ENCODE measurements at regions not wholly inside any gene's neighbourhood (a gene's known extent, or its start where the extent isn't known, plus 50 kb on each side); places are given as distances from the start of the nearest gene placed in this dataset.

- ChIA-PET POLR2A (no interaction called here), CTCF (no interaction called here)
- Mint-ChIP-seq H3K36me3 (no peaks in the 10 kb centered on the region), H3K27me3 (ENCODE audit: low read depth) (no peaks in the 10 kb centered on the region; the same call in 1 of the 2 replicates), H3K4me1 (peaks cover 10% of the 10 kb centered on the region), H3K9me3 (no peaks in the 10 kb centered on the region), H3K27ac (no peak overlapping the region), H3K4me3 (no peak overlapping the region)
- no peak for TF ChIP-seq ZSCAN18 (CRISPR knock-in tag; IDR thresholded peaks at IDR 0.05)
- no peak for TF ChIP-seq OVOL2 (CRISPR knock-in tag; IDR thresholded peaks at IDR 0.05; ENCODE audit: borderline replicate concordance)
- TF ChIP-seq JAZF1 (CRISPR knock-in tag; IDR thresholded peaks at IDR 0.05): no peak
- TF ChIP-seq ZNF219 (CRISPR knock-in tag; IDR thresholded peaks at IDR 0.05; ENCODE audit: borderline replicate concordance): no peak
- TF ChIP-seq ZNF532 (CRISPR knock-in tag; IDR thresholded peaks at IDR 0.05; ENCODE audit: borderline replicate concordance): no peak
- no peak for ATAC-seq
- no peak for DNase-seq (ENCODE audit: low spot score)
Measured at GRCh38 chr15:48032911-48033310, 87.9 kb upstream of the SLC24A5 start.

- H3K9me3 Mint-ChIP-seq: peaks cover under 1% of the 10 kb centered on the region
- no peaks in the 10 kb centered on the region for H3K36me3 Mint-ChIP-seq
- no peak overlapping the region for H3K4me3 Mint-ChIP-seq
- ATAC-seq (no peak), DNase-seq (ENCODE audit: low spot score) (no peak)
- no peak overlapping the region for H3K27ac Mint-ChIP-seq
- TF ChIP-seq ATF1 (CRISPR knock-in tag; IDR thresholded peaks at IDR 0.05) (no peak), NR1H2 (CRISPR knock-in tag; IDR thresholded peaks at IDR 0.05) (no peak), SOX15 (CRISPR knock-in tag; IDR thresholded peaks at IDR 0.05) (no peak), ZNF121 (CRISPR knock-in tag; IDR thresholded peaks at IDR 0.05) (no peak), E2F4 (CRISPR knock-in tag; IDR thresholded peaks at IDR 0.05; ENCODE audit: borderline replicate concordance, low read depth) (no peak), ESRRA (CRISPR knock-in tag; IDR thresholded peaks at IDR 0.05; ENCODE audit: borderline replicate concordance) (no peak), IRF2 (CRISPR knock-in tag; IDR thresholded peaks at IDR 0.05; ENCODE audit: borderline replicate concordance, low read depth) (no peak), ZNF232 (CRISPR knock-in tag; IDR thresholded peaks at IDR 0.05) (no peak), ATF3 (CRISPR knock-in tag; conservative IDR thresholded peaks at IDR 0.05) (no peak), RELA (CRISPR knock-in tag; IDR thresholded peaks at IDR 0.05; ENCODE audit: borderline replicate concordance) (no peak), FOXP4 (CRISPR knock-in tag; IDR thresholded peaks at IDR 0.05) (no peak), ZNF219 (CRISPR knock-in tag; IDR thresholded peaks at IDR 0.05; ENCODE audit: borderline replicate concordance) (no peak), CREM (CRISPR knock-in tag; IDR thresholded peaks at IDR 0.05) (no peak), ATF2 (CRISPR knock-in tag; IDR thresholded peaks at IDR 0.05; ENCODE audit: borderline replicate concordance, low read depth) (no peak), NFYB (CRISPR knock-in tag; conservative IDR thresholded peaks at IDR 0.05; ENCODE audit: low read depth) (no peak), GTF2I (CRISPR knock-in tag; conservative IDR thresholded peaks at IDR 0.05) (no peak), MAX (CRISPR knock-in tag; IDR thresholded peaks at IDR 0.05) (no peak), GRHL2 (CRISPR knock-in tag; IDR thresholded peaks at IDR 0.05; ENCODE audit: insufficient replicate concordance, severe bottlenecking) (no peak)
- no peaks in the 10 kb centered on the region; the same call in 1 of the 2 replicates for H3K27me3 Mint-ChIP-seq (ENCODE audit: low read depth)
- CTCF ChIA-PET: interaction anchor here (1.0 kb wide), 1 partner anchor 47 kb away, joined by 4 read pairs; no protein-coding TSS in a partner anchor
- POLR2A ChIA-PET: no interaction called here
- H3K4me1 Mint-ChIP-seq: peaks cover 17% of the 10 kb centered on the region
Measured at GRCh38 chr15:48038221-48038620, 82.6 kb upstream of the SLC24A5 start.
